Motor neuron (in vitro differentiated cells): ENCODE measurements at regions not wholly inside any gene's neighbourhood (a gene's known extent, or its start where the extent isn't known, plus 50 kb on each side); places are given as distances from the start of the nearest gene placed in this dataset.
A peak's percentile ranks its signal among the peaks of the same experiment; 100 is the strongest.

ENCODE experiments used
- ATAC-seq, 8 experiments: fragments of 200-7000 bp; cut with Tn5 transposase; replicated peaks in 6 of 8; 2 replicates each; pipeline ENCODE4 v1.8.0; 2021; ENCODE audit warnings: mild to moderate bottlenecking in 8 of 8, moderate library complexity in 8 of 8
- H3K27ac ChIP-seq, 2 donors: fragments of 250-450 bp; sonication (Bioruptor Pico); 2 replicates each; pipeline ENCODE4 v1.9.0; 2021; ENCODE audit warnings: antibody characterized with exemption in 2 of 2, mild to moderate bottlenecking in 2 of 2, moderate library complexity in 1 of 2
- H3K4me1 ChIP-seq, 2 donors: fragments of 250-450 bp; sonication (Bioruptor Pico); replicated peaks in 1 of 2; 2 replicates each; pipeline ENCODE4 v1.6.1; 2021; ENCODE audit warnings: antibody characterized with exemption in 2 of 2, mild to moderate bottlenecking in 2 of 2, moderate library complexity in 1 of 2
- H3K4me3 ChIP-seq, 5 donors: fragments of 250-450 bp; sonication (Bioruptor Pico); 2 replicates each; pipeline ENCODE4 v1.9.0; 2021; ENCODE audit warnings: antibody characterized with exemption in 5 of 5, mild to moderate bottlenecking in 5 of 5, moderate library complexity in 4 of 5
- WGBS, 10 experiments: fragments of 450-650 bp; shearing (Covaris generic); methylation state at CpG; one replicate each; pipeline ENCODE4 v1.0.0; 2022; 5-methylcytosine and 5-hydroxymethylcytosine counted together
- in situ Hi-C, 9 experiments: fragments of 400-800 bp; cut with MboI; loops; one replicate each; pipeline ENCODE4 v1.15.0; 2021; ENCODE audit warnings: low sequenced_read_pairs in 9 of 9, low pct_unique_long_range_greater_than_20kb in 2 of 9; ENCODE audit not compliant: unreplicated experiment in 9 of 9

- ATAC-seq, result no peak
- 47 to 100% (median 89%) methylated on average over 3 to 8 of the region's 8 CpGs for WGBS, 10 experiments
- Histone ChIP-seq H3K4me1 (peaks cover 0 to 2% of the 10 kb centered on the region in 2 donors), H3K4me3 (no peak overlapping the region), H3K27ac (no peak overlapping the region)
- in situ Hi-C loops, result no loop called here
These were observed 74.1 kb downstream of the SLC35B3 start for GRCh38 chr6:8361259-8361658.

- Histone ChIP-seq H3K4me3 (no peak overlapping the region), H3K27ac (no peak overlapping the region), H3K4me1 (peaks cover 5 to 9% of the 10 kb centered on the region in 2 donors)
- ATAC-seq, result peak in 6 of 8 experiments; percentile 13 to 67 (median 53)
- WGBS, 10 experiments, result 12 to 89% (median 55%) methylated on average over 1 to 3 of the region's 4 CpGs; no CpG with 5 or more reads in 2 of the 10 experiments
- in situ Hi-C loops, result no loop called here
These were observed 82.4 kb downstream of the SLC35B3 start for GRCh38 chr6:8352966-8353340.

- peak; percentile 72 to 94 (median 88) for ATAC-seq
- H3K27ac ChIP-seq, result no peak overlapping the region
- H3K4me1 ChIP-seq, result peaks cover 5 to 9% of the 10 kb centered on the region in 2 donors
- 0 to 80% (median 50%) methylated on average over 1 of the region's 1 CpG; no CpG with 5 or more reads in 7 of the 10 experiments for WGBS, 10 experiments
- H3K4me3 ChIP-seq, result no peak overlapping the region
- in situ Hi-C loops, result no loop called here
These were observed 82.9 kb downstream of the SLC35B3 start for GRCh38 chr6:8352335-8352965.

GRCh38 chr6:8343600-8343999 lies 91.7 kb downstream of the SLC35B3 start:
- in situ Hi-C loops, result no loop called here
- 24 to 95% (median 82%) methylated on average over 2 to 3 of the region's 3 CpGs; no CpG with 5 or more reads in 1 of the 10 experiments for WGBS, 10 experiments

GRCh38 chr6:8342241-8342819 lies 93.0 kb downstream of the SLC35B3 start:
- H3K27ac ChIP-seq, result no peak overlapping the region
- in situ Hi-C loops, result no loop called here
- no peaks in the 10 kb centered on the region for H3K4me1 ChIP-seq
- 33 to 80% (median 55%) methylated on average over 1 to 10 of the region's 10 CpGs for WGBS, 10 experiments
- ATAC-seq, result peak in 2 of 8 experiments; percentile 36 to 83
- H3K4me3 ChIP-seq, result no peak overlapping the region

More at GRCh38 chr6:8343600-8343999, 91.7 kb downstream of the SLC35B3 start:
- Histone ChIP-seq H3K4me1 (no peaks in the 10 kb centered on the region), H3K4me3 (no peak overlapping the region), H3K27ac (no peak overlapping the region)
- ATAC-seq, result no peak

- no peak overlapping the region for H3K27ac ChIP-seq
- no peak overlapping the region for H3K4me3 ChIP-seq
- ATAC-seq, result no peak
- 7 to 90% (median 50%) methylated on average over 1 to 4 of the region's 4 CpGs; no CpG with 5 or more reads in 3 of the 10 experiments for WGBS, 10 experiments
- H3K4me1 ChIP-seq, result peaks cover 0 to 5% of the 10 kb centered on the region in 2 donors
- in situ Hi-C loops, result no loop called here
These were observed 98.2 kb downstream of the SLC35B3 start for GRCh38 chr6:8337147-8337546.

- WGBS, 10 experiments, result 0 to 97% (median 88%) methylated on average over 1 to 11 of the region's 11 CpGs
- no peak overlapping the region for H3K4me3 ChIP-seq
- in situ Hi-C loops, result no loop called here
- peaks cover 0 to 5% of the 10 kb centered on the region in 2 donors for H3K4me1 ChIP-seq
- H3K27ac ChIP-seq, result no peak overlapping the region
- no peak for ATAC-seq
These were observed 98.8 kb downstream of the SLC35B3 start for GRCh38 chr6:8336406-8337057.

GRCh38 chr6:8335896-8336295 lies 99.4 kb downstream of the SLC35B3 start:
- Histone ChIP-seq H3K27ac (no peak overlapping the region), H3K4me1 (peaks cover 0 to 5% of the 10 kb centered on the region in 2 donors), H3K4me3 (no peak overlapping the region)
- WGBS, 10 experiments, result 75 to 100% (median 98%) methylated on average over 2 to 7 of the region's 7 CpGs; no CpG with 5 or more reads in 3 of the 10 experiments
- no peak for ATAC-seq
- in situ Hi-C loops, result no loop called here

GRCh38 chr6:8335381-8335780 lies 100.0 kb downstream of the SLC35B3 start:
- WGBS, 10 experiments, result 50 to 100% (median 88%) methylated on average over 1 of the region's 1 CpG; no CpG with 5 or more reads in 1 of the 10 experiments
- Histone ChIP-seq H3K4me1 (peaks cover 0 to 5% of the 10 kb centered on the region in 2 donors), H3K27ac (no peak overlapping the region), H3K4me3 (no peak overlapping the region)
- no peak for ATAC-seq
- in situ Hi-C loops, result no loop called here

GRCh38 chr6:8334113-8334512 lies 101.2 kb downstream of the SLC35B3 start:
- no peak for ATAC-seq
- H3K4me1 ChIP-seq, result peaks cover 5 to 9% of the 10 kb centered on the region in 2 donors
- WGBS, 10 experiments, result 7 to 81% (median 52%) methylated on average over 1 to 5 of the region's 5 CpGs
- in situ Hi-C loops, result no loop called here
- no peak overlapping the region for H3K4me3 ChIP-seq
- no peak overlapping the region for H3K27ac ChIP-seq

- peaks cover 5 to 9% of the 10 kb centered on the region in 2 donors for H3K4me1 ChIP-seq
- ATAC-seq, result peak in 5 of 8 experiments; percentile 17 to 83 (median 65)
- WGBS, 10 experiments, result 4 to 89% (median 30%) methylated on average over 3 to 8 of the region's 8 CpGs
- in situ Hi-C loops, result no loop called here
- no peak overlapping the region for H3K27ac ChIP-seq
- H3K4me3 ChIP-seq, result no peak overlapping the region
These were observed 105.8 kb downstream of the SLC35B3 start for GRCh38 chr6:8329562-8329961.

- H3K4me3 ChIP-seq, result no peak overlapping the region
- peaks cover 4 to 5% of the 10 kb centered on the region in 2 donors for H3K4me1 ChIP-seq
- no peak overlapping the region for H3K27ac ChIP-seq
- in situ Hi-C loops, result no loop called here
- peak in 3 of 8 experiments; percentile 23 to 56 (median 31) for ATAC-seq
- 16 to 93% (median 70%) methylated on average over 2 to 7 of the region's 7 CpGs; no CpG with 5 or more reads in 1 of the 10 experiments for WGBS, 10 experiments
These were observed 109.6 kb downstream of the SLC35B3 start for GRCh38 chr6:8325743-8326142.

- Histone ChIP-seq H3K4me3 (no peak overlapping the region), H3K27ac (no peak overlapping the region), H3K4me1 (no peaks in the 10 kb centered on the region)
- no peak for ATAC-seq
- in situ Hi-C loops, result no loop called here
- WGBS, 10 experiments, result 19 to 100% (median 75%) methylated on average over 1 to 3 of the region's 6 CpGs; no CpG with 5 or more reads in 5 of the 10 experiments
These were observed 112.7 kb downstream of the SLC35B3 start for GRCh38 chr6:8322659-8323058.
